ENCODE measurements at regions not wholly inside any gene's neighbourhood (a gene's known extent, or its start where the extent isn't known, plus 50 kb on each side); places are given as distances from the start of the nearest gene placed in this dataset.

DNA sequence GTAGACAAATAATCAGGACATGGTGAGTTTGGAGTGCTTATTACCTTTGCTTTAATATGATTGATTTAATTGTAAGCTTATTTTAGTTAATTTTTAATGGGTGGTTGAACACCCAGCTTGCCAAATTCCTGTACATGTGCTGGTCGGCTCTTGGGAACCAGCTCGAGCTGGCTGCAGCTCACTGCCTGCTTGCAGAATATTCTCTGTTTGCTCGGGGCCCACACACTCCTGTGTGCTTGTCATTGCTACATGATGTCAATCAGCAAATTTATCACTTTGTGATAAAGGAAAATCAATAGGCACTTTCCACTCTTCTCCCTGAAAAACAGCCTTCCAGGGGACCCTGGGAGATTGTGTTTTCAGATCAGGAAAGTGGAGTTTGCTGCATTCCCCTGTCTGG is 141.1 kb upstream of the LHX5 start:
- TF ChIP-seq EZH2 (IDR thresholded peaks at IDR 0.05; ENCODE audit: borderline replicate concordance, low read depth, low read length, poor library complexity, severe bottlenecking): no peak
- TF ChIP-seq, protein P1, sequence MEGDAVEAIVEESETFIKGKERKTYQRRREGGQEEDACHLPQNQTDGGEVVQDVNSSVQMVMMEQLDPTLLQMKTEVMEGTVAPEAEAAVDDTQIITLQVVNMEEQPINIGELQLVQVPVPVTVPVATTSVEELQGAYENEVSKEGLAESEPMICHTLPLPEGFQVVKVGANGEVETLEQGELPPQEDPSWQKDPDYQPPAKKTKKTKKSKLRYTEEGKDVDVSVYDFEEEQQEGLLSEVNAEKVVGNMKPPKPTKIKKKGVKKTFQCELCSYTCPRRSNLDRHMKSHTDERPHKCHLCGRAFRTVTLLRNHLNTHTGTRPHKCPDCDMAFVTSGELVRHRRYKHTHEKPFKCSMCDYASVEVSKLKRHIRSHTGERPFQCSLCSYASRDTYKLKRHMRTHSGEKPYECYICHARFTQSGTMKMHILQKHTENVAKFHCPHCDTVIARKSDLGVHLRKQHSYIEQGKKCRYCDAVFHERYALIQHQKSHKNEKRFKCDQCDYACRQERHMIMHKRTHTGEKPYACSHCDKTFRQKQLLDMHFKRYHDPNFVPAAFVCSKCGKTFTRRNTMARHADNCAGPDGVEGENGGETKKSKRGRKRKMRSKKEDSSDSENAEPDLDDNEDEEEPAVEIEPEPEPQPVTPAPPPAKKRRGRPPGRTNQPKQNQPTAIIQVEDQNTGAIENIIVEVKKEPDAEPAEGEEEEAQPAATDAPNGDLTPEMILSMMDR (conservative IDR thresholded peaks at IDR 0.05; ENCODE audit: low read depth, low read length): no peak

All from A673 (cell line).